MCF 10A (cell line): ENCODE measurements at regions not wholly inside any gene's neighbourhood (a gene's known extent, or its start where the extent isn't known, plus 50 kb on each side); places are given as distances from the start of the nearest gene placed in this dataset.

Experiments used
- BruUV-seq: library from RNA; stranded (reverse); fragments of 400-500 nt; replicated peaks from 2 replicates; lab custom pipeline; 2021; lab: Mats Ljungman, UMichigan
- CTCF ChIA-PET: fragments of 300-600 bp; sonication (Branson Sonifier 250); formaldehyde crosslinking; extraction: SDS; loops from one replicate; lab custom pipeline; 2021; ENCODE audit warnings: antibody characterized with exemption, inconsistent platforms; lab: Yijun Ruan, JAX
- POLR2A ChIA-PET: fragments of 300-600, 350-650 bp; sonication (Branson Sonifier 250); formaldehyde crosslinking; extraction: SDS; loops from one replicate; lab custom pipeline; 2020; ENCODE audit warnings: antibody characterized with exemption, inconsistent platforms; lab: Yijun Ruan, JAX
- DNase-seq: peaks from one replicate; pipeline ENCODE4 v3.0.0-alpha.2; 2018; ENCODE audit not compliant: unreplicated experiment
- H3K27ac Mint-ChIP-seq: one replicate; pipeline ENCODE4 v1.8.0; 2022; ENCODE audit warnings: mild to moderate bottlenecking, low read depth, mixed read lengths; ENCODE audit not compliant: unreplicated experiment
- H3K27me3 Mint-ChIP-seq: one replicate; pipeline ENCODE4 v1.8.0; 2022; ENCODE audit warnings: mixed read lengths; ENCODE audit not compliant: insufficient read depth, unreplicated experiment
- H3K36me3 Mint-ChIP-seq: one replicate; pipeline ENCODE4 v1.8.0; 2022; ENCODE audit warnings: mild to moderate bottlenecking, moderate library complexity, mixed read lengths; ENCODE audit not compliant: insufficient read depth, unreplicated experiment
- H3K4me1 Mint-ChIP-seq: one replicate; pipeline ENCODE4 v1.8.0; 2022; ENCODE audit warnings: mixed read lengths; ENCODE audit not compliant: insufficient read depth, unreplicated experiment
- H3K4me3 Mint-ChIP-seq: one replicate; pipeline ENCODE4 v1.8.0; 2022; ENCODE audit warnings: mild to moderate bottlenecking, moderate library complexity, mixed read lengths; ENCODE audit not compliant: unreplicated experiment
- H3K9me3 Mint-ChIP-seq: one replicate; pipeline ENCODE4 v1.8.0; 2022; ENCODE audit warnings: mixed read lengths; ENCODE audit not compliant: unreplicated experiment
- CTCF ChIP-seq: fragments of 200-600 bp; IDR thresholded peaks from one replicate; pipeline ENCODE4 v1.8.0; 2022; ENCODE audit warnings: antibody characterized with exemption, mild to moderate bottlenecking; ENCODE audit not compliant: unreplicated experiment
- intact Hi-C: fragments of 100-400 bp; cut with micrococcal nuclease; formaldehyde crosslinking; loops from 2 replicates; pipeline ENCODE4 v1.14.1; 2022

GRCh38 chr6:94074764-94075163 lies 655.4 kb upstream of the EPHA7 start:
- DNase-seq, result no peak
- peaks cover 37% of the 10 kb centered on the region for H3K27me3 Mint-ChIP-seq
- no peak for TF ChIP-seq CTCF
- CTCF ChIA-PET, result no interaction called here
- intact Hi-C loops, result no loop called here
- H3K4me3 Mint-ChIP-seq, result no peak overlapping the region
- no peak overlapping the region for H3K27ac Mint-ChIP-seq
- no peaks in the 10 kb centered on the region for H3K36me3 Mint-ChIP-seq
- POLR2A ChIA-PET, result no interaction called here
- no peaks in the 10 kb centered on the region for H3K4me1 Mint-ChIP-seq
- no peaks in the 10 kb centered on the region for H3K9me3 Mint-ChIP-seq
- no TSS peak for BruUV-seq

- Mint-ChIP-seq H3K27ac (no peak overlapping the region), H3K4me3 (no peak overlapping the region), H3K9me3 (no peaks in the 10 kb centered on the region), H3K36me3 (no peaks in the 10 kb centered on the region), H3K27me3 (peaks cover 30% of the 10 kb centered on the region), H3K4me1 (no peaks in the 10 kb centered on the region)
- intact Hi-C loops, result no loop called here
- DNase-seq, result no peak
- POLR2A ChIA-PET, result no interaction called here
- BruUV-seq, result no TSS peak
- TF ChIP-seq CTCF, result no peak
- CTCF ChIA-PET, result interaction anchor here (0.6 kb wide), 1 partner anchor 11 kb away, joined by 3 read pairs; no protein-coding TSS in a partner anchor
These were observed 652.5 kb upstream of the EPHA7 start for GRCh38 chr6:94071835-94072234.

GRCh38 chr6:94065707-94066337 lies 646.5 kb upstream of the EPHA7 start:
- H3K9me3 Mint-ChIP-seq, result no peaks in the 10 kb centered on the region
- no peak for DNase-seq
- no peak overlapping the region for H3K4me3 Mint-ChIP-seq
- no peak overlapping the region for H3K27ac Mint-ChIP-seq
- intact Hi-C loops, result no loop called here
- ChIA-PET CTCF (no interaction called here), POLR2A (interaction anchor here (0.6 kb wide), 1 partner anchor 398 kb away, joined by 3 read pairs; no protein-coding TSS in a partner anchor)
- TF ChIP-seq CTCF, result no peak
- BruUV-seq, result no TSS peak
- no peaks in the 10 kb centered on the region for H3K36me3 Mint-ChIP-seq
- peaks cover 42% of the 10 kb centered on the region for H3K27me3 Mint-ChIP-seq
- no peaks in the 10 kb centered on the region for H3K4me1 Mint-ChIP-seq

GRCh38 chr6:94052749-94053148 lies 633.4 kb upstream of the EPHA7 start:
- intact Hi-C loops, result no loop called here
- ChIA-PET POLR2A (no interaction called here), CTCF (no interaction called here)
- H3K36me3 Mint-ChIP-seq, result no peaks in the 10 kb centered on the region
- TF ChIP-seq CTCF, result no peak
- peak; percentile 3 for DNase-seq
- no peak overlapping the region for H3K27ac Mint-ChIP-seq
- H3K4me1 Mint-ChIP-seq, result no peaks in the 10 kb centered on the region
- BruUV-seq, result no TSS peak
- H3K9me3 Mint-ChIP-seq, result no peaks in the 10 kb centered on the region
- H3K4me3 Mint-ChIP-seq, result no peak overlapping the region
- peaks cover 80% of the 10 kb centered on the region for H3K27me3 Mint-ChIP-seq
